GM18505 (cell line): ENCODE measurements at regions not wholly inside any gene's neighbourhood (a gene's known extent, or its start where the extent isn't known, plus 50 kb on each side); places are given as distances from the start of the nearest gene placed in this dataset.

Experiments
- ATAC-seq: cut with Tn5 transposase; IDR thresholded peaks from one replicate; pipeline ENCODE4 v1.9.1; 2021; ENCODE audit not compliant: unreplicated experiment
- POLR2A ChIP-seq: IDR thresholded peaks from 4 replicates; pipeline ENCODE4 v1.6.1; 2011; ENCODE audit warnings: borderline replicate concordance; ENCODE audit not compliant: insufficient read depth, insufficient read length; ENCODE audit errors: extremely low read depth

DNA sequence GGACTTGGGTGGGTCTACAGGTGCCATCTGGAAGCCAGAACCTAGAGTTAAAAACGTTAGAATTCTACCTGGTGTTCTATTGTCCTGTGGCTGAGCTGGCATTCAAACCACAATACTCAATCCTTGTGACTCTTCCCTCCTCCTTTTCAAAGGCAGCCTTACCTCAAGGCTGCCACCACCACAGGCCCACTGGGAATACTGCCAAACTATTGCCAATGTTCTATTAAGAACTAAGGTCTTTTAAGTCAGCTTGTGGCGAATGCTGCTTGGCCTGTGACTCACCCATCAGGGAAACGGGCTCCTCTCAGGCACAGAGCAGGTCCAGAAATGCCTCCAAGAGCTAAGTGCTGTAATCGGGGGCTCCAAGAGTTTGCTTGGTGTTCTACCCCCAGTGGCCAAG, 1008.4 kb downstream of the JRKL start:
- no peak for TF ChIP-seq POLR2A
- ATAC-seq = no peak

DNA sequence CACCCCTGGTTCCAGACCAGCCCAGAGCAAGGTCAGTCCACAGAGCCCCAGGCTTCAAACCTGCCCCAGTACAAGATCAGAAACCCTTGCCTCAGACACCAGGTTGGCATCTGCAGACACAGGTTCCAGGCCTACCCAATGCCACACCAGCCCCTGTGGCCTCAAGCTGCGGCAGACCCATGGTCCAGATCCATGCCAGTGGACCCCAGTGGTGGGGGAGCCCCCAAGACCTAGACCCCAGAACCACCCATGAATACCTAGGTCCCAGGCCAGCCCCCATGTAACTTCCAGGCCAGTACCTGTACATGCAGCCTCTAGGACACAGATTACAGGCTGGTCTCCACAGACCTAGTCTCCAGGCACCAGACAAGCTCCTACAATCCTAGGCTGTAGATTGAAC, 1019.3 kb downstream of the JRKL start:
- no peak for ATAC-seq
- TF ChIP-seq POLR2A = no peak

DNA sequence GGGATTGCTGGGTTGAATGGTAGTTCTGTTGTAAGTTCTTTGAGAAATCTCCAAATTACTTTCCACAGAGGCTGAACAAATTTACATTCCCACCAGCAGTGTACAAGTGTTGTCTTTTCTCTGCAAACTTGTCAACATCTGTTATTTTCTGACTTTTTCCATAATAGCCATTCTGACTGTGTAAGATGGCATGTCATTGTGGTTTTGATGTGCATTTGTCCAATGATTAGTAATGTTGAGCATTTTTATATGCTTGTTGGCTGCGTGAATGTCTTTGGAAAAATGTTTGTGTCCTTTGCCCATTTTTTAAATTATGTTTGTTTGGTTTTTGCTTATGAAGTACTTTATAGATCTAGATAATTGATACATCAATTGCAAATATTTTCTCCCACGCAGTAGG, 1025.0 kb downstream of the JRKL start:
- no peak for ATAC-seq
- TF ChIP-seq POLR2A = no peak

DNA sequence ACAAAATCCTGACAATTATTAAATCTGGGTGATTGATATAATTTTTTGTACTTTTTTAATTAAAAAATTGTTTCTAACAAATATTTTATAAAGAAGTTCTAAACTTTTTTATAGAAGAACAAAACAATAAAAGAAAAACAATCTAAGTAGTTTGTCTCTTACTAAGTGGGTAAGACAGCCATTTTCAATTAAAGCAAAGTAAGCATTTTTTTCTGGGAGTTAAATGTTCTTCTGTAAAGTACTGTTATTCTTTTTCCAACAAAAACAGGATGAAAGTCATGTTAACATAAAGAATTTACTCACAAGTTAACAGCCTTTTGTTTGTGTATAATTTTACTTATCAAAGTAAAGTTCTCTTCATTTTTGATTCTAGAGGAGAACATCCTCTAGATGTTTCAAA, 1029.9 kb downstream of the JRKL start:
- no peak for ATAC-seq
- no peak for TF ChIP-seq POLR2A

DNA sequence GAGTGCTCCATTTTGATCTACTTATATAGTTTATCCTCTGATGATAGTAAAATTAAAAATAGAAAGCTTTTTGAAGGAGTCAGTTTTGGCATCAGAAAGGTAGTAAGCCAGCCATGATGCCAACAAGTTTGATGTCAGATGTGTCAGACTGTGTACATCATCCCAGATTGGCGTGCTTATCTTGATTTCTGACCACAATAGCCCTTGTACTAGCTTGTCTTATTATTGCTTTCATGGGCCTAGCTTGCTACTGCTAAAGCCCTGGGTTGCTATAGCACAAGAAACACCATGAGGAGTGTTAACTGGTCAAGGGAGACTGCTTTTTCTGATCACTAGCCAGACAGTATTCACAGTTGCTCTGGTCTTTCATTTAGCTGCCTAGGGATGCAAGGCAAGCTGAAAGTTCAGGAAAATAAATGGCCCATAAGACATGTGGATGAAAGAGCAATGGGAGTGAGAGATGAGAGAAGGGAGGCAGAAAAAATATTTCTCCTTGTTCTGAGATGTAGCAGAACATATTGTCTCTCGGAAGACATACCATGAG, 1038.5 kb downstream of the JRKL start:
- no peak for TF ChIP-seq POLR2A
- no peak for ATAC-seq

DNA sequence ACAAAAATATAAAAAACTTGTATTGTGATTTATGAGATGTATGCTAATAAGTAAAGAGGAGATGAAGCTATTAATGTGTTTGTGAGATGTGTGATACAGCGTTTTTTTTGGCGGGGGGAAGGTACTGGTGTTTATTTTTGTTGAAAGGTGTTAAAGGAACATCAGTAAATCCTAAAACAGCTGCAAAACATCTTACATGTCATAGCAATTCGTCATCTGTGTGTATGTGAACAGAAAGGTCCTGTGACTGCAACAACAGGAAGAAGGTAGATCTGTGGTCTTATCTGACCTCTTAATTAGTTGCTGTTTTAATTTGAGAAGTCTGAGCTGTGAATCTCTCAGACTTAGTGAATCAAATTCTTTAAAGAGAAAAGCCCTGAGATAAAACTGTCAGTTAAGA, 1041.1 kb downstream of the JRKL start:
- ATAC-seq = no peak
- TF ChIP-seq POLR2A = no peak

DNA sequence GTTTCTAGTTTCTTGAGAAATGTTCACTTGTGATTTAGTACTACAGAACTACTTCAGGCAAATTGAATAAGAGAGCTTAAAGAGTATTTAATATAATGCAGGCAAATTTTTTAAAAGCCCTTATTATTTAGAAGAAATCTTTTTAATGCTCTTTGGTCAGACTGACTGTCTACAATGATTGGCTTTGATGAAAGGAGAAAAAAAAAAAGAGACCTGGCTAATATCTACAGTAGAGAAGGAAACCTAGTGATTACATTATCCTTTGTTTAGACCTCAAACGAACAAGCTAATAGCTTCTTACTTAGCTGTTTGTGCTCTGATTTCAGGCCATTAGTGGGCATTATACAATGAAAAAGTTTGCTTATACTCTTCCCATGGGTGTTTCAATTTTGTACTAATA, 1043.1 kb downstream of the JRKL start:
- ATAC-seq = no peak
- TF ChIP-seq POLR2A = no peak

DNA sequence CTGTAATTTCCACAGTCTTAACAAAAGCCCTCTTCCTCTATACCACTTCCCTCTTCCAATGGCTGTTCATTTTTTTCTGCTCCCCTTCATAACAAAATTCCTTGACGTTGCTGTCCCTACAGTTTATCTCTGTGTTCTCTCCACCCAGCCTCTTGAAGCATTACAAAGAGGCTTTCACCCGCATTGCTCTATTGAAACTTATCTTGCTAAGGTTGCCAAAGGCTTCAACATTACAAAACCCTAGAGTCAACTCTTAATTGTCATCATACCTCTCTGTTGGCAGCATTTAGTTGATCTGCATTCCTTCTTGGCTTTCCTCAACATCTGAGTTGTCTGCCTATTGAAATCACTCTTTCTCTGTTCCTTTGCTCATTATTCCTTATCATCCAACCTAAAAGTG, 1055.7 kb downstream of the JRKL start:
- no peak for ATAC-seq
- no peak for TF ChIP-seq POLR2A

DNA sequence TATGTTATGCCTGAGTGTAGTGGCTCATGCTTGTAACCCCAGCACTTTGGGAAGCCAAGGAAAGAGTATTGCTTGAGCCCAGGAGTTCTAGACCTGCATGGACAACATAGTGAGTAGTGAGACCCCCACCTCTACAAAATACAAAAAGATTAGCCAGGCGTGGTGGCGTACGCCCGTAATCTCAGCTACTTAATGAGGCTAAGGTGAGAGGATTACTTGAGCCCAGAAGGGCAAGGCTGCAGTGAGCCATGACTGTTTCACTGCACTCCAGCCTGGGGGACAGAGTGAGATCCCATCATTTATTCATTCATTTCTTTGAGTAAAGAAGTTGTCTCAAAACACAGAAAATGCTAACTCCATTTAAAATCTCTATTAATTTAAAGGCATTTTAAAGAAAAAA, 1061.6 kb downstream of the JRKL start:
- no peak for ATAC-seq
- TF ChIP-seq POLR2A = no peak

DNA sequence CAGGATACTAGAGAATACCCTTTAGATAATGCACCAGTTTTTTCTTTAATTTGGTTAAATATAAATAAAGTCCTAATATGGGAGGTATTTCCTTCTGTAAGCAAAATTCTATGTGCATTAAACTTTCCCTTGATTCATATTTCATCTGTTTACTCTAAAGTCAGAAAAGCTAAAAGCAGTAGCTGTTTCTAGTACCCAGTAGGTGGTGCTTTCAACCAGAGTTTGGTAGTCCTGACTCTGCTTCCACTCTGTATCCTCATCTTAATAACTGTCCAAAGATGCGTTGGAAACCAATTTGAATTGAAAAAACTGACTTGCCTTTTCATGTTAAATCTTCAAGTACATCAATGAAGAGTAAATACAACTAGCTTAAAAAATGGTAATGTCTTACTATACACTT, 1065.2 kb downstream of the JRKL start:
- ATAC-seq = no peak
- TF ChIP-seq POLR2A = no peak

DNA sequence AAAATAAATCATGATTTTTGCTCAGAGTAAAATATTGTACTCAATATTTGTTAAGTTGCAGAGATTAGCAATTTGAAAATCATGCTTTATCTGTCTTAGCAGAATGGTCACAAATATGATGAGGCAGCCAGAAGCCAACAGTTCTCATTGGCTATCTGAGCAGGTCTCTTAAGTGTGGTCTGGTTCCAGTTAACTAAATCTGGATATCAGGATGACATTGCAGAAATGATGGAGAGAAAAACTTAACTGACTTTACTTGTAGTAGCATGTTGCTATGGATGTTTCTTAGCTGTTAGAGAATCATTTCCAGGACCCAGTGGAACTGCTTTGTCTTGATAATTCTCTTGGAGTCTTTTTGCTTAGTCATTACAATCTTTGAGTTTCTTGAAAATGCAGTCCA, 1070.3 kb downstream of the JRKL start:
- no peak for ATAC-seq
- TF ChIP-seq POLR2A = no peak

DNA sequence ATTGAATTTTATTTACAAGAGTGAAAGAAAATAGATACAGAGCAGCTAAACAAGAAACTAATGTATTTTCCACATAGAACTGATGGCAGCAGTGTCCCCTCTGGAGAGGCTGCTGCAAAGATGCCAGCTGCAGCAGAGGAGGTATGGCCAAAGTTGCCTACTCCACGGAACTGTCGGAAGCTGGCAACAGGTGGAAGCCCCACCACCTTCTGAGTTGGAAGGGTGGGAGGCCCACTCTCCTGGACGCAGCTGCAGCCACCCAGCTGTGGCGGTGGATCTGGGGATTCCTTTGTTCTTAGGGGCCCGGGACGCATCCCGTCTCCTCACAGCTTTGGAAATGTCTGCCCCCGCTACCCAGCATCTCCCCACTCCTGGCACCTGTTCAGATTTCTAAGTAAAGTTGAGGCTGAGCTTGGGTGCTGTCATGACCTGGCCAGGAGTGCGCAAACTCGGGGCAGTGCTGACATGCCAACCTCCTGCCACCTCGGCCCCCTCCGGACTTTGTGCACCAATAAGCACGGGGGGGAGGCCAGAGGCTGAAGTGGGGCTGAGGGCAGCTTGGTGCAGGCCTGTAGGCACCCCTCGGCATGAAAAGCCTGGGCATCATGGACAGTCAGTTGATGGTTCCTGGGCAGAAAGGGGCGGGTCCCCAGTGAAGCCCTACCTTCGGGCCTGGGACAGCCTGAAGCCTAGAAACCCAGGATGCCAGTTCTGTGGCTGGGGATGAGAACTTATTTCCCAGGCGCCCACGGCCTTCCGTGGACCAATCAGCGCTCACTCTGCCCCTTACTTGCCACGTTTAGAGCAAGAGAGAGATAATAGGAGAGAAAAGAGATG, 1071.4 kb downstream of the JRKL start:
- no peak for ATAC-seq
- no peak for TF ChIP-seq POLR2A

DNA sequence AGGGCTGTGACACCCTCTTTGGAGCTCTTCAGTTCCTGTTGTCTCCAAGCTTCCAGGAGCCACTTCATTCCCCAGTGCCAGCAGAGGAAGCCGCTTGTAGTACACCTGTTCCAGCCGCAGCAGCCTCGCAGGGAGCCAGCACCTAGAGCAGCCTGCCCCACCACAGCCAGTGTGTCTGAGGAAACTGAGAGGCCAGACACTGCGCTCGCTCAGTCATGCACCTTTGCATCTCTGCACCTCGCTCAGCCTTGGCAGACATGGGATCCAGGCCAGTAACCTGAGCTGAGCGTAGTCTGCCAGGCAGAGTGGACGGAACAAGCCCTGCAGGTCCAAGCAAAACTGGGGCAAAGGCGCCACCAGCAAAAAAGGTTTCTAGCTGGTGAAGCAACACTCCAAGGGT, 1072.1 kb downstream of the JRKL start:
- no peak for ATAC-seq
- TF ChIP-seq POLR2A = no peak

DNA sequence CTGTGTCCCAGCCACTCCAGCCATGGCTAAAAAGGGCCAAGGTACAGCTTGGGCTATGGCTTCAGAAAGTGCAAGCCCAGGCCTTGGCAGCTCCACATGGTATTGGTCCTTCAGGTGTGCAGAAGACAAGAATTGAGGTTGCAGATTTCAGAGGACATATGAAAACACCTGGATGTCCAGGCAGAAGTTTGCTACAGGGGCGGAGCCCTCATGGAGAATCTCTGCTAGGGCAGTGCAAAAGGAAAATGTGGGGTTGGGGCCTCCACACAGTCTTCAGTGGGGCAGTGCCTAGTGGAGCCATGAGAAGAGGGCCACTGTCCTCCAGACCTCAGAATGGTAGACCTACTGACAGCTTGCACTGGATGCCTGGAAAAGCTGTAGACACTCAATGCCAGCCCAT, 1074.1 kb downstream of the JRKL start:
- TF ChIP-seq POLR2A = no peak
- no peak for ATAC-seq
